Stimulated activated CD4-positive, alpha-beta T cell treated with anti-CD3 and anti-CD28 coated beads, Interleukin-2, amount 100 ng/mL, for 48 hours (primary cell): ENCODE measurements at regions not wholly inside any gene's neighbourhood (a gene's known extent, or its start where the extent isn't known, plus 50 kb on each side); places are given as distances from the start of the nearest gene placed in this dataset.

ENCODE experiments used
- DNase-seq, 2 donors: peaks; one replicate each; pipeline ENCODE4 v3.0.0-alpha.2; 2020

DNA sequence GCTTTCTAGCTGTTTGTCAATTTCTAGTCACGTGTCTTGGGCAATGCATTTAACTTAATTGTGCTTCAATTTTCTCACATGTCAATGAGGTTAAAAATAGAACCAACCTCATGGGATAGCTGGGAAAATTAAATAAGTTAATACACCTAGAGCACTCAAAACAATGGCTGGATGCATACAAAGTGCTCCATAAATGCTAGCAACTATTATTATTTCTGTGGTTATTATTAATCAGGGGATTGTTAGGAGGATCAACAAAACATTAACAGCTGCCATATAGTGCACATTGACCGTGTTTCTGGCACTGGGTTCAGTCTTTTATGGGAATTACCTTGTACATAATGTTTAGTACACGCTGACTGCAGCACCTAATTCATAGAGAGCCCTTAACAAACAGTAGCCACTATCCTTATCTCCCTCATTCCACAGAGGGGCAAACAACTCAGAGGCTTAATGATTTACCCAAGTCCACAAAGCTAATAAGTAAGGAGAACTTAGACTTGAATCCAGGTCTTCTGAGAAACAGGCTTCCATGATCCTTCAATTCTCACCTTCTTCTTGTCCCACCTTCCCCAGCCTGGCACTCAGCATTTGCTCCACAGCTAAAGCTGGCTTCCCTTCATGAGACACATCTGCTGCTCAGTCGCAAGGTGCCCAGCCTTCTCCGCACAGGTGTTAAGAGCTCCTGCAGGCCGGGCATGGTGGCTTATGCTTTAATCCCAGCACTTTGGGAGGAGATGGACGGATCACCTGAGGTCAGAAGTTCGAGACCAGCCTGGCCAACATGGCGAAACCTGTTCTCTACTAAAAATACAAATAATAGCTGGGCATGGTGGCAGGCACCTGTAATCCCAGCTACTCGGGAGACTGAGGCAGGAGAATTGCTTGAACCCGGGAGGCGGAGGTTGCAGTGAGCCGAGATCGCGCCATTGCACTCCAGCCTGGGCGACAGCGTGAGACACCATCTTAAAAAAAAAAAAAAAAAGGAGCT lies 137.4 kb upstream of the ABCA1 start:
- DNase-seq, result no peak

- DNase-seq, result no peak
Observed at GRCh38 chr9:105066275-105066865, 138.4 kb upstream of the ABCA1 start.

DNA sequence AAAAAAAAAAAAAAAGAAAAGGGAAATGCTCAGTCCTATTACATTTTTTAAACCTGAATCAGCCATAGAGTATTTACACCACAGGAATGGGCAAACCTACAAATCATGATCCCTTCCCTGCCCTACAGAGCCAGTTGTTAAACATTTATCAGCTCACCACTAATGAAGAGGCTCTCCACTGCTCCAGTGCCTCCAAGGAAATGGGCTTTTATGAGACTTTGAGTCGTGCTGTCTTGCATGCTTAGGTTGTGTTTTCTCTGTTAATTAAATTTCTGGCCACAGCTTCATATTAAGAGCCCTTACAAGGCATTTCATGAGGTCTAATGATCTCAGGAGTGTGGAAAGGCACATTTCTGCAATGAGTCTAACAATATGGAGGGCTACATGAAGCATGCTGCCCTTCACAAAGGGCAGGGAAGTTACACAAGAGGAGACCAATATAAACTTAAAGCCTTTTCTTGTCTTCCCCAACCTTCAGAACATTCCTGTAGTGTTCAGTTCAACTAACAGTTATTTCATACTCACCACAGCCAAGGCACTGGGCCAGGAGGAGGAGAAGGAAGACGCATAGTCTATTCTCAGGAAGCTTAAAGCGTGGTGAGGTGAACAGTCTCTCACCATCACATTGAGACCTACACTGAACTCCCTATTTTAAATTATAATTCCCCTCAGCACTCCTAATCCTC lies 140.1 kb upstream of the ABCA1 start:
- DNase-seq, result no peak

GRCh38 chr9:105069285-105069684 lies 141.3 kb upstream of the ABCA1 start:
- no peak for DNase-seq

DNA sequence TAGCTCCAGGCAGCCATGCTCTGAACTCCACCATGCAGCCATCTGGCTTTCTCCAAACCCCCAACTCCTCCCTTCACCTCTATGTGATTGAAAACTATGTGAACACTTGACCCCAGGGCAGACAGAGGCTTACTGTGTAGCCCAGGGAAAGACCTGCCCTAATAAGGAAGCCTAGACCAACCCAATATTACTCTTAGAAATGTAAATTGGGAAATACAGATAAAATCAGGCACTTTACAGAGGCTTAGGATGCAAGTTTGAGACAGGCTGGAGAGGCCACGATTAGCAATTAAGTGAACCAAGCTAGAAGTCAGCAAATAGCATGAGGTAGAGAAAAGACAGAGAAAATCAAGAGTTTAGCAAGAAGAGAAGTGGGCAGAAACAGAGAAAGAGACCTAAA lies 141.7 kb upstream of the ABCA1 start:
- DNase-seq, result no peak

DNA sequence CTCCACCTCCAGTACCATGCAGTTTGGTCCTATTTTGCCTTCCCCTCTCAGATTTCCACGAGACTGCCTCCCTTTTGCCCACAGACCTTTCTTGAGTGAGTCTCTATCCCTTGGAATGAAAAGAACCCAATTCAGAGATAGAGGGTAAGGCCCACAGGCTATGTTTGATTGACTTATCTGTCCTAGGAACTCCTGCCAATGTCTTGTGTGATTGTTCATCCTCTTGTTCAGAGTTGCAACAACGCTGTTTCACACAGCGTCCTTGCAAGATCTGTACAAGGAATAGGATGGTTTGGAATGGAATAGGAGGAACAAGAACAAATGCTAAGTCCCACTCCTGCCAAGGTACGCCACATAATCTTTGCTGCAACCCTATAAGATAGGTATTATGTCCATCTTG lies 142.2 kb upstream of the ABCA1 start:
- DNase-seq, result no peak

DNA sequence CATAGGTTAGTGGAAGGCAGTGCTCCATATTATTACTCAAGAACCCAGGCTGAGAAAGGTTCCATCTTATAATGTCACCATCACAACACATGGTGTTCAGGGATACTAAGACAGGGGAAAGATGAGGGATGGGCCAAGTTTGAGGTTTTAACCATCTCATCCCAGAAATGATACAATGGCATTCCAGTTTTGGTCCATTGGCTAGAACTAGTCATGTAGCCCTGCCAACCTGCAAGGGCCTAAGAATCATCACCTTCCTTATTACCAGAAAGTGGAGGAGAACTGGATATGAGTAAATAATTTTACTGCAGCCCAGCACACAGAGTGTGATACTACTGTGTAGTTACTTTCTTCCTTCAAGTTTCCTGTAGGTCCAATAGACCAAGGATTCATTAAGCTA lies 144.5 kb upstream of the ABCA1 start:
- DNase-seq, result no peak

GRCh38 chr9:105073147-105073546 lies 145.2 kb upstream of the ABCA1 start:
- no peak for DNase-seq

- no peak for DNase-seq
Observed at GRCh38 chr9:105074491-105074890, 146.5 kb upstream of the ABCA1 start.

DNA sequence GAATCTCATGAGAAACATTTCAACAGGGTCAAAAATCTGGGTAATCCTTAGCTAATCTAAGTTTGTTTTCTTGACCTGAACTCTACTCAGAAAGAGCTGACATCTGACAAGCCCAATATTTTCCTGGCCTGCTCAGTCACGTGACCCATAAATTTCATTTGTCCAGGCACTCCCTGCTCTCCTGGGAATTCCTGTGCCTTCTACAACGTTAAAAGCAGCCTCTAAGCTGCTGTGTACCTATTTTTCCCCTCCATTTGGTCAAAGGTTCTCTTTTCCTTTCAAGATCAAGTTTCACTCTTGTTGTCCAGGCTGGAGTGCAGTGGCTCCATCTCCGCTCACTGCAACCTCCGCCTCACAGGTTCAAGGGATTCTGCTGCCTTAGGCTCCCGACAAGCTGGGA lies 148.8 kb upstream of the ABCA1 start:
- no peak for DNase-seq

DNA sequence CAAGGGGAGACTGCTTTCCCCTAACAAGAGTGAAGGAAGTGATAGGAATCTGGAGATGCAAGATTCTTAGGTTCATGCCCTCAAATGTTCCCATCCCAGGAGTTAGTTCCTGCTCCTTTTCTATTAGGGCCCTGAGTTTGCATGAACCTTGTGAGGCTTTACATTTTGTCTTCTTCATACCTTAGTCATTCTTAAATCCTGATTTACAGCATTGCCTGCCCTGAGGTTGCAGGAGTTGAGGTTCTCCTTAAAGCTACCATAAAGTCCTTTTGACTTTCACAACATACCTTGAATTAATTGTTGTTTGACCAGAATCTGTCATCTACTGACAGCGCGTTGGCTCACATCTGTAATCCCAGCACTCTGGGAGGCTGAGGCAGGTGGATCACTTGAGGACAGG lies 151.5 kb upstream of the ABCA1 start:
- no peak for DNase-seq

DNA sequence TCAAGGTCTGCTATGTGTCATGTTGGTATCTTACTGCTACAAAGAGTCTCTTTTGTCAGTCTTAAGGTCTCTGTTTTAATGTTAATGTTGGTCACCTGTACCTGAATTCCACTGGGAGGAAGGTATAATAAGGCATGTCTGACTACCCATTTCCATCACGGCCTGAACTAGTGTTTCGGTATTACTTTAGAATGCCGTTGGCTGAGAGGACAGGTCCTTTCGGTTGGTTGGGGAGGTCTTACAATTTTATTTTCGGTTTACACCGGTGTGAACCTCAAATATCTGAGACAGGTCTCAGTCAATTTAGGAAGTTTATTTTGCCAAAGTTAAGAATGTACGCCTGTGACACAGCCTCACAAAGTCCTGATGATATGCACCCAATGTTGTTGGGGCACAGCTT lies 154.9 kb upstream of the ABCA1 start:
- no peak for DNase-seq

DNA sequence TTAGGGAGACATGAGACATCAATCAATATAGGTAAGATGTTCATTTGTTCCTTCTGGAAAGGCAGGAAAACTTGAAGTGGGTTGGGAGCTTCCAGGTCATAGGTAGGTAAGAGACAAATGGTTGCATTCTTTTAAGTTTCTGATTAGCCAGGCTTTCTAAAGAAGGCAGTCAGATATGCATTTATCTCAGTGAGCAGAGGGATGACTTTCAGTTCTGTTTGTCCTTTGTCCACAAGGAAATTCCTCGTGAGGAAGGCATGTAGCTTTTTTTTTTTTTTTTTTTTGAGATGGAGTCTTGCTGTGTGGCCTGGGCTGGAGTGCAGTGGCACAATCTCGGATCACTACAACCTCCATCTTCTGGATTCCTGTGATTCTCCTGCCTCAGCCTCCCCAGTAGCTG lies 155.3 kb upstream of the ABCA1 start:
- no peak for DNase-seq

DNA sequence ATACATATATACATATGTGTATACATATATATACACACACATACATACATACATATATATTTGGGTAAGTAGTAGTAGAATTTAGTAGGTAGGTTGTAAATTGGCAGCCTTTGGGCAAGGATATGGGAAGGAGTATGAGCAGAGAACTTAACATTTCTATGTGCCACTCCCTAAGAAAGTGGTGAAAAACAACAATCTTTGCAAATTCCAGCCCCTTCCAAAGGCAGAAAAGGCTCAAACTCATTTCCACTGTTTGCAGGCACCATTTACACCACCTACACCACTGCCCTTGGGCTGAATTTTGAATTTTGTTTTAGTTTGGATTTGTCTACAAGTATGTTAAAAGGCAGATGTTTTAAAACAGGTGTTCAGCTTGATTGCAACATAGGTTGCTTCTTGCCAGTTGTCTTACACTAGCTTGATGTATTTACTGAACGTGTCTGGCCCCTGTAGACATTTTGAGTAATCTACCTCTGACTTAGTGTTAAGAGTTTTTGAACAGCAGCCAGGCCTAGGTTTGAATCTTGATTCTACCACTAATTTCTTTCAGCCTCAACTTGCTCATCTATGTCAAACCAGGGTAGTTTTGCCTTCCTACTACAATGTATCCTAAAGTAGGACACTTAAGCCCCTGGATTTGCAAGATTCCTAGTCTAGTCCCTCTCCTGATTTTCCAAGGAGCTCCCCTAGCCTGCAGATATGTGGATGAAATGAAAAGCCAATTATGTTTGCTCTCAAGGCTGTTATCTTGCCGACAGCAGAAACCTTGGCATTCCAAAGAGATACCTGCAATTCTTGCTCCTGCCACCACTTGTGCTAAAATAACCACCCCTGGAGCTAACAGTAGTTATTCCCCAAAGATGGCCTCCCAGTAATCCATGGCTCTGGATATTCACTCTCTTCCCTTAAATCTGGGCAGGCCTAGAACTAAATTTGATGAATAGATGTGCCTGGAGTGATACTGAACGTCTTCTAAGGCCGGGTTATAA lies 156.2 kb upstream of the SLC44A1 start:
- no peak for DNase-seq

DNA sequence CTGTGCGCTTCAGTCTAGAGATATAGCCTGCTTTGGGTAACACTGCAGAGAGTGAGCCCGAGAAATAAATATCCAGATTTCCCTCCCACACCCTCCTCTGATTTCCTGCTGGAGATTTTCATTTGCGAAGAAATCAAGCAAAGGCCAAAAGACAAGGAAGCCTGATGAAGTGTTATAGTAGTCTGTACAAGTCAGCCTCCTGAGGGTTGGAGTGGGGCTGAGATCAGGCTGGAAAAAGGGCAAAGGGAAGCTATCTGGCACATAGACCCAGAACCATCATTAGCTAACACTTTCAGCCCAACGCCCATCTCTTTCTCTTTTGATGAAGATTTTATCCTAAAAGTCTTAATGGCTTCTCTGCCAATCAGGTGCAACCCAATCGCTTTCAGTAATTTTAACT lies 154.6 kb upstream of the SLC44A1 start:
- DNase-seq, result no peak

GRCh38 chr9:105091004-105091640 lies 153.3 kb upstream of the SLC44A1 start:
- DNase-seq, result no peak

DNA sequence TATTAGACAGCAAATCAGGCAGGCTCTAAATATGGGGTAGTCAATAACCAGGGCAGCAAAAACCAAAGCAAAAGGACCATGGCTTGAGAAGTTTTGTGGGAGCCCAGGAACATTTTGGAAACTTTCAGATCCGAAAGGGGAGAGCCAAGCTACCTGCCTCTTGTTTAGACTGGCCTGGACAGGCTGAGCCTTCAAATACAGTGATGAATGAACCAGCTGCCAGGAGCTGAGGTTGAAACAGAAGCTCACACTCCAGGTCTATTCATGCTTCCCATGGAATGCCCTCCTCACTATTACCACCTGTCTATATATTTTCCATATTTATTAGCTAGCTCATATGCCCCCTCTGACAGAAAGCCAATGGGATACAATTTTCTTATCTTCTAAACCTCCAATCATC lies 150.8 kb upstream of the SLC44A1 start:
- no peak for DNase-seq

- DNase-seq, result no peak
Observed at GRCh38 chr9:105098370-105098769, 146.1 kb upstream of the SLC44A1 start.

DNA sequence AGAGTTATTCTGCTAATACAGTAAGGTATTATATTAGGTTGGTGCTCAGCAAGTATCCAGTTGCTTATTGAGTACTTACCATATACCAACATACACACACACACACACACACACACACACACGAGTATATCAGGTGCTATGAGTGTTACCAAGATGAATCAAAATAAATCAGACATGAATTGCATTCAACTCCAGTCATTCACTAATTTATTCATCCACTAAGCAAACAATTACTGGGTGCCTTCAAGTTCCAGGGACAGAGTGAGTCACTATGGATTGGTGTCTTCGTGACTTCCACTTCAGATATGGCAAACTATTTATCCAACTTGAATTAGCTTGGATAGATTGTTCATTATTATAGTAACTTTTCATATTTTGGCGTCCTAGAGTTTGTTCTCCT lies 140.7 kb upstream of the SLC44A1 start:
- no peak for DNase-seq

DNA sequence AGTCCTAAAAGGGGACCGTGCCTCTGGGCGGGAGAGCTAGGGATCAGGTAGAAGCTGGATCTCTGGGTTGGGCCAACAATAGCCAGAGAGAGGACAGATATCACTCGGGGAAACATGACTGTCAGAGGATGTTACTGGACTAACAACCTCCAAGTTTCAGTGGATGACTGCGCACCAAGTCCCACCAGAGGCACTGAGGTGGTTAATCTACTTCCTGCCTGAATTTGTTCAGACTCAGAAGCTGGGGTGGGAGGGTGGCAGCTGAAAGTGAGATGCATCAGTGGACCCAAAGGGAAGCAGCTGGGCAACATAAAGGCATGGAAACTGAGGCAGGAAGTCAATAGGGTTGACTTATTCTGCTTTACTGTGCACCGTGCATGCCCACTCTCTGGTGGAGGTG lies 130.1 kb upstream of the SLC44A1 start:
- no peak for DNase-seq

DNA sequence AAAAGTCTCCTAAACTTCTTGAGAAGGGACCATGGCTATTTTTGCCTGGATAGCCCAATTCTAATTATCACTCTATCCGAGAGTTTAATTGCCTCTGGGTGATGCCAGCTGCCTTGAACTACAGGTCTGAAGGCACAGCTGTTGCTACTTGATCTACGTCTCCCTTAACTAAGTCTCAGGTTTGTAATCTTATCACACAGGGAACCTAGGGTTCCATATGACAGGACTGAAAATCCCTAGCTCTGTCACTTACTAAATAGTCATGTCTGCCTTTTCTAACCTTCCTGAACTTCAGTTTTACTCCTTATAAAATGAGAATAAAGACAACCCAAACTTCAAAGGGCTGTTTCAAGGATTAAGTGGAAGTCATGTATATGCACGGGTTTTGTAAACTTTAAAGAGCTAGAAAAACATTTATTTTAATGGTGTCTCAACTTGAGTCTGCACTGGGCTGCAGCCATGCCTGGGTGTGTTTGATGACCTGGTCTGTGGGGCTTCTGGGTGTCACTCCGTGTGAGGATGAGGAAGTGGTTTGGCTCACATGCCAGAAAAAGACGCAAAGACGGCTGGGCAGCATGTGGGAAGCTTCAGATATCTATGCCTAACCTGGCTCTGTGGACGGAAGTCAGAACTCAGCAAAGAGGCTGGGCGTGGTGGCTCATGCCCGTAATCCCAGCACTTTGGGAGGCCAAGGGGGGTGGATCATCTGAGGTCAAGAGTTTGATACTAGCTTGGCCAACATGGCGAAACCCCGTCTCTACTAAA lies 129.3 kb upstream of the SLC44A1 start:
- DNase-seq, result no peak
